ENCODE measurements at regions not wholly inside any gene's neighbourhood (a gene's known extent, or its start where the extent isn't known, plus 50 kb on each side); places are given as distances from the start of the nearest gene placed in this dataset.
"Not testable (repeated sequence)": the region's sequence is repeated elsewhere in the genome, so short reads cannot be mapped to it uniquely, and the experiment has no call there.

DNA sequence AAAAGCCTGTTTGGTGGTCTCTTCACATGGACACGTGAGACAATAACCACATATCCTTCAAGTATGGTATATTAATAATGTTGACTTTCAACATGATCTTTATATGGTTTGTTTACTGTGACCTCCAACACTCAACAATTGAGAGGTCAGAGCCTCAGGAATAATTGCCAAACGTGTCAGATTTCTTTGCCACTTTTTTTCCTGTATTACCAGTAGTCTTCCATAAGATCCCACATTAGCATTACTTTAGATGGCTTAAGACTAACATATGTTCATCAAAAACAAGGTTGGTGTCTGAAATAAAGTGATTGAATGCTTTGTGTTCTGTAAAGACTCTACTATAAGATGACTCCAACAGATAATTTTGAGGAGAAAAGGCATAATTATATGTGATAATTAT, 118.7 kb upstream of the F3 start:
- H3K36me3 ChIP-seq (ENCODE audit: low read depth), result no peaks in the 10 kb centered on the region
- peak in 1 of 2 experiments; percentile 40 for DNase-seq
- ChIA-PET POLR2A (ENCODE audit: unreplicated experiment) (interaction anchor here (0.6 kb wide), 1 partner anchor 39 kb away, joined by 7 read pairs; no protein-coding TSS in a partner anchor), CTCF (interaction anchor here (1.0 kb wide), 1 partner anchor 39 kb away, joined by 3 read pairs; no protein-coding TSS in a partner anchor)
- no peaks in the 10 kb centered on the region for H3K9me3 ChIP-seq (ENCODE audit: insufficient read depth, low read depth)
- no peak overlapping the region for H3K4me3 ChIP-seq
- H3K27me3 ChIP-seq (ENCODE audit: insufficient read depth, low read depth), result no peaks in the 10 kb centered on the region
- H3K9me2 ChIP-seq (ENCODE audit: insufficient read depth), result no peaks in the 10 kb centered on the region
- no TSS peak for BruUV-seq (replicated peaks)
- H3K79me2 ChIP-seq (ENCODE audit: low read depth), result no peaks in the 10 kb centered on the region
- peaks cover 21% of the 10 kb centered on the region for H3F3A ChIP-seq (ENCODE audit: insufficient read depth, low read depth)
- H3K4me1 ChIP-seq (replicated peaks; ENCODE audit: insufficient read depth), result peaks cover 41% of the 10 kb centered on the region
- intact Hi-C loops (cut with micrococcal nuclease; ENCODE audit: unreplicated experiment), result no loop called here
- no peak overlapping the region for H3K4me2 ChIP-seq
- TF ChIP-seq, protein P1, sequence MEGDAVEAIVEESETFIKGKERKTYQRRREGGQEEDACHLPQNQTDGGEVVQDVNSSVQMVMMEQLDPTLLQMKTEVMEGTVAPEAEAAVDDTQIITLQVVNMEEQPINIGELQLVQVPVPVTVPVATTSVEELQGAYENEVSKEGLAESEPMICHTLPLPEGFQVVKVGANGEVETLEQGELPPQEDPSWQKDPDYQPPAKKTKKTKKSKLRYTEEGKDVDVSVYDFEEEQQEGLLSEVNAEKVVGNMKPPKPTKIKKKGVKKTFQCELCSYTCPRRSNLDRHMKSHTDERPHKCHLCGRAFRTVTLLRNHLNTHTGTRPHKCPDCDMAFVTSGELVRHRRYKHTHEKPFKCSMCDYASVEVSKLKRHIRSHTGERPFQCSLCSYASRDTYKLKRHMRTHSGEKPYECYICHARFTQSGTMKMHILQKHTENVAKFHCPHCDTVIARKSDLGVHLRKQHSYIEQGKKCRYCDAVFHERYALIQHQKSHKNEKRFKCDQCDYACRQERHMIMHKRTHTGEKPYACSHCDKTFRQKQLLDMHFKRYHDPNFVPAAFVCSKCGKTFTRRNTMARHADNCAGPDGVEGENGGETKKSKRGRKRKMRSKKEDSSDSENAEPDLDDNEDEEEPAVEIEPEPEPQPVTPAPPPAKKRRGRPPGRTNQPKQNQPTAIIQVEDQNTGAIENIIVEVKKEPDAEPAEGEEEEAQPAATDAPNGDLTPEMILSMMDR (conservative IDR thresholded peaks at IDR 0.05), result no peak
- no peak for TF ChIP-seq EZH2 (IDR thresholded peaks at IDR 0.05; ENCODE audit: low read depth)
- H3K27ac ChIP-seq, result peak overlapping the region; percentile 10
- no peak overlapping the region for H2AFZ ChIP-seq
- no peaks in the 10 kb centered on the region for H4K20me1 ChIP-seq (ENCODE audit: insufficient read depth)

DNA sequence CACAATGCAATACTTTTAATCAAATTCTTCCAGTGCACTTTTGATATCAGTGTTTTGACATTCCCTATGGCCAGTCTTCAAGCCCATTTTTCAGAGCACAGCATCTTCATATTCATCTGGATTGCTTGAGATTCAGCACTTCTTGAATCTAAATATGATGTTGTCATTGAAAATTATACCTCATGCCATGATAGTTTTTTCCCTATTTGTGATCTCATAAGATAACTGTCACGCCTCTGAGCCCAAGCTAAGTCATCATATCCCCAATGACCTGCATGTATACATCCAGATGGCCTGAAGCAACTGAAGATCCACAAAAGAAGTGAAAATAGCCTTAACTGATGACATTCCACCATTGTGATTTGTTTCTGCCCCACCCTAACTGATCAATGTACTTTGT, 117.6 kb upstream of the F3 start:
- H3K4me3 ChIP-seq; CTCF ChIA-PET; H3K27ac ChIP-seq; DNase-seq; H3K9me2 ChIP-seq (ENCODE audit: insufficient read depth); H2AFZ ChIP-seq; H3K9me3 ChIP-seq (ENCODE audit: insufficient read depth, low read depth); H3K4me2 ChIP-seq; intact Hi-C loops (cut with micrococcal nuclease; ENCODE audit: unreplicated experiment); H3K79me2 ChIP-seq (ENCODE audit: low read depth); H3K27me3 ChIP-seq (ENCODE audit: insufficient read depth, low read depth); H3K36me3 ChIP-seq (ENCODE audit: low read depth); H4K20me1 ChIP-seq (ENCODE audit: insufficient read depth); BruUV-seq (replicated peaks): not testable (repeated sequence)
- Histone ChIP-seq H3F3A (ENCODE audit: insufficient read depth, low read depth) (peaks cover 32% of the 10 kb centered on the region), H3K4me1 (replicated peaks; ENCODE audit: insufficient read depth) (peaks cover 51% of the 10 kb centered on the region)
- POLR2A ChIA-PET (ENCODE audit: unreplicated experiment), result interaction anchor here (0.5 kb wide), 1 partner anchor 35 kb away, joined by 4 read pairs; no protein-coding TSS in a partner anchor

DNA sequence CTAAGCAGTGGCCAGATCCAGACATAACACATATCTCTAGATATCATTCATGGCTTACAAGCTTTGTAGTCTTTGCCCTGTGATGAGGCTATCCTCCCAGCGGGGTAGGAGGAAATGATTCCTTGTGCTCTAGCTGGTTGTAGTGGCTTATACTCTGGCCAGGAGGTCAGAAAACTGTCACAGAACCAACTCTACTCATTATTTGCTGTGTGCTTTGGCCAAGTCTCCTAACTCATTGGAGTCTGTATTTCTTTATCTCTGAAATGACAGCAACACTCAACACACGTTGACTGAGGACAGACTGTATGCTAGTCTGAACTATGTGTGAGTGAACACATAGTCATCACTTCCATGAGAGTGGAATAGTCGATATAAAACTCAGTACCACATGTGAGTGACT, 116.7 kb upstream of the F3 start:
- POLR2A ChIA-PET (ENCODE audit: unreplicated experiment), result interaction anchor here (0.5 to 0.7 kb wide), 5 partner anchors 10 to 349 kb away, joined by 3 to 11 read pairs (median 4); no protein-coding TSS in a partner anchor
- no peak for DNase-seq
- H3K27ac ChIP-seq, result peak overlapping the region; percentile 57

DNA sequence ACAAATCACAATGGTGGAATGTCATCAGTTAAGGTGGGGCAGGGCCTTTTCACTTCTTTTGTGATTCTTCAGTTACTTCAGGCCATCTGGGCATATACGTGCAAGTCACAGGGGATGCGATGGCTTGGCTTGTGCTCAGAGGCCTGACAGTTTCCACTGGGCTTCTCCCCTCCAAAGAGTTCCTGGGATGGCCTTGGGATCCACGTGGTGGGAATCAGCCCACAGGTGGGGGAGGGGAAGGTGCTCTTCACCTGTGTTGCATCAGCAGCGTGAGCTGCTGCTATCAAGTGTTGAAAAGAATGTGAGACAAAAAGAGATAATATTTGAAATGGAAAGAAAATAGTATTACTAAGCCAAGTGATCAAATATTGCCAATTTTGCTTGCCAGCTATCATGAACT, 116.2 kb upstream of the F3 start:
- intact Hi-C loops (cut with micrococcal nuclease; ENCODE audit: unreplicated experiment); H3K4me3 ChIP-seq; H3K36me3 ChIP-seq (ENCODE audit: low read depth); DNase-seq; H3K27me3 ChIP-seq (ENCODE audit: insufficient read depth, low read depth); CTCF ChIA-PET; H3K79me2 ChIP-seq (ENCODE audit: low read depth); H4K20me1 ChIP-seq (ENCODE audit: insufficient read depth); H3K9me3 ChIP-seq (ENCODE audit: insufficient read depth, low read depth); H2AFZ ChIP-seq; H3K9me2 ChIP-seq (ENCODE audit: insufficient read depth): not testable (repeated sequence)
- TSS peak; percentile 6 for BruUV-seq (replicated peaks)
- H3K4me1 ChIP-seq (replicated peaks; ENCODE audit: insufficient read depth), result peaks cover 64% of the 10 kb centered on the region
- H3K4me2 ChIP-seq, result 0 out of 2 replicates have a peak overlapping the region, but pooled peaks have one; percentile 1
- POLR2A ChIA-PET (ENCODE audit: unreplicated experiment), result interaction anchor here (0.6 to 0.7 kb wide), 3 partner anchors 19 to 350 kb away, joined by 3 to 5 read pairs (median 4); no protein-coding TSS in a partner anchor
- H3K27ac ChIP-seq, result peak overlapping the region; percentile 57
- peaks cover 46% of the 10 kb centered on the region for H3F3A ChIP-seq (ENCODE audit: insufficient read depth, low read depth)

More for the DNA sequence above, 116.7 kb upstream of the F3 start:
- H3K36me3 ChIP-seq (ENCODE audit: low read depth), result no peaks in the 10 kb centered on the region
- TF ChIP-seq EZH2 (IDR thresholded peaks at IDR 0.05; ENCODE audit: low read depth), result no peak
- TF ChIP-seq, protein P1 (conservative IDR thresholded peaks at IDR 0.05), result no peak
- H3F3A ChIP-seq (ENCODE audit: insufficient read depth, low read depth), result peaks cover 42% of the 10 kb centered on the region
- H3K9me2 ChIP-seq (ENCODE audit: insufficient read depth), result no peaks in the 10 kb centered on the region
- CTCF ChIA-PET, result no interaction called here
- H3K27me3 ChIP-seq (ENCODE audit: insufficient read depth, low read depth), result no peaks in the 10 kb centered on the region
- no peaks in the 10 kb centered on the region for H3K79me2 ChIP-seq (ENCODE audit: low read depth)
- peaks cover 61% of the 10 kb centered on the region for H3K4me1 ChIP-seq (replicated peaks; ENCODE audit: insufficient read depth)
- H3K9me3 ChIP-seq (ENCODE audit: insufficient read depth, low read depth), result no peaks in the 10 kb centered on the region
- 0 out of 2 replicates have a peak overlapping the region, but pooled peaks have one; percentile 13 for H2AFZ ChIP-seq
- no TSS peak for BruUV-seq (replicated peaks)
- H3K4me3 ChIP-seq, result no peak overlapping the region
- no peaks in the 10 kb centered on the region for H4K20me1 ChIP-seq (ENCODE audit: insufficient read depth)
- intact Hi-C loops (cut with micrococcal nuclease; ENCODE audit: unreplicated experiment), result no loop called here
- H3K4me2 ChIP-seq, result 0 out of 2 replicates have a peak overlapping the region, but pooled peaks have one; percentile 1

Data from PC-9 (cell line).